ENCODE measurements at regions not wholly inside any gene's neighbourhood (a gene's known extent, or its start where the extent isn't known, plus 50 kb on each side); places are given as distances from the start of the nearest gene placed in this dataset.

- FAIRE-seq (no peak), DNase-seq (ENCODE audit: low spot score) (no peak), ATAC-seq (no peak)
- TF ChIP-seq RARA (CRISPR knock-in tag; IDR thresholded peaks at IDR 0.05) = no peak
- TF ChIP-seq ZNF501 (CRISPR knock-in tag; IDR thresholded peaks at IDR 0.05) = no peak
- TF ChIP-seq ZNF484 (CRISPR knock-in tag; IDR thresholded peaks at IDR 0.05; ENCODE audit: borderline replicate concordance, low read depth) = no peak
- TF ChIP-seq ZNF142 (CRISPR knock-in tag; IDR thresholded peaks at IDR 0.05) = no peak
- TF ChIP-seq KLF11 (CRISPR knock-in tag; IDR thresholded peaks at IDR 0.05) = no peak
- TF ChIP-seq ZNF143 (CRISPR knock-in tag; IDR thresholded peaks at IDR 0.05) = no peak
- TF ChIP-seq NFE2L2 (IDR thresholded peaks at IDR 0.05; ENCODE audit: low read length) = no peak
- TF ChIP-seq ZNF710 (CRISPR knock-in tag; IDR thresholded peaks at IDR 0.05; ENCODE audit: borderline replicate concordance) = no peak
- no peak for TF ChIP-seq KLF12 (CRISPR knock-in tag; IDR thresholded peaks at IDR 0.05; ENCODE audit: borderline replicate concordance)
- TF ChIP-seq GPBP1L1 (CRISPR knock-in tag; IDR thresholded peaks at IDR 0.05) = no peak
- TF ChIP-seq ARID2 (CRISPR knock-in tag; IDR thresholded peaks at IDR 0.05; ENCODE audit: borderline replicate concordance) = no peak
- TF ChIP-seq ZNF282 (IDR thresholded peaks at IDR 0.05; ENCODE audit: partially characterized antibody) = no peak
- no peak for TF ChIP-seq ZBTB3 (CRISPR knock-in tag; IDR thresholded peaks at IDR 0.05; ENCODE audit: borderline replicate concordance, low read depth)
- TF ChIP-seq ELF3 (CRISPR knock-in tag; IDR thresholded peaks at IDR 0.05) = no peak
- peaks cover 39% of the 10 kb centered on the region for H3K9me3 ChIP-seq (ENCODE audit: low read length)
- H3K27ac ChIP-seq (ENCODE audit: extremely low read length, insufficient read depth, low read length) = no peak overlapping the region
- ChIA-PET POLR2A (no interaction called here), CTCF (ENCODE audit: low intra/inter-chr PET ratio, low total read pairs) (no interaction called here)
- no peak overlapping the region for H3K4me3 ChIP-seq (replicated peaks in 1 of 3; ENCODE audit: insufficient read depth in 1 of 3, low read depth in 2 of 3, low read length in 3 of 3)
- no peaks in the 10 kb centered on the region for H4K20me1 ChIP-seq (ENCODE audit: insufficient read depth, low read length)
- no peak overlapping the region for H2AFZ ChIP-seq (ENCODE audit: low read length)
- intact Hi-C loops (cut with micrococcal nuclease; ENCODE audit: unreplicated experiment) = no loop called here
- in situ Hi-C loops (cut with HindIII; ENCODE audit: extremely low pct_ligation_motif_present, low pct_unique_long_range_greater_than_20kb) = no loop called here
- no TSS peak for BruUV-seq (replicated peaks)
- no peak overlapping the region for H3K4me2 ChIP-seq (ENCODE audit: low read depth, low read length)
- no peaks in the 10 kb centered on the region for H3K79me2 ChIP-seq (ENCODE audit: insufficient read depth, low read length)
- H3K36me3 ChIP-seq (replicated peaks in 1 of 2; ENCODE audit: control insufficient read depth in 1 of 2, insufficient read depth in 2 of 2, low read length in 2 of 2) = no peaks in the 10 kb centered on the region
- H3K9ac ChIP-seq (ENCODE audit: insufficient read depth, low read depth, low read length) = no peak overlapping the region
- no peaks in the 10 kb centered on the region for H3K27me3 ChIP-seq (ENCODE audit: control insufficient read depth in 1 of 2, insufficient read depth in 2 of 2, low read length in 2 of 2)
- no peaks in the 10 kb centered on the region for H3K4me1 ChIP-seq (ENCODE audit: insufficient read depth, low read length)
- 0% methylated on average over 2 of the region's 2 CpGs for WGBS (ENCODE audit: low lambda C conversion rate)
Observed at GRCh38 chr7:11934796-11935195, 102.8 kb upstream of the THSD7A start.

Data from HepG2 (cell line).